Body of pancreas (tissue), 4 donors: ENCODE measurements at regions not wholly inside any gene's neighbourhood (a gene's known extent, or its start where the extent isn't known, plus 50 kb on each side); places are given as distances from the start of the nearest gene placed in this dataset.
"Not testable (repeated sequence)": the region's sequence is repeated elsewhere in the genome, so short reads cannot be mapped to it uniquely, and the experiment has no call there.

Experiments used
- ATAC-seq: fragments of 150-250 bp; one replicate; pipeline ENCODE4 v1.9.1; 2016
- DNase-seq, 4 donors: peaks; one replicate each; pipeline ENCODE4 v3.0.0-alpha.2; 2019
- H3K27ac ChIP-seq, 4 donors: fragments of 200-600 bp; sonication (generic); 1 replicate in 3 of 4; 2 replicates in 1 of 4; pipeline versions ENCODE4 v1.5.1 to v1.6.1; 2016 to 2019; ENCODE audit warnings: mild to moderate bottlenecking in 1 of 4, mixed read lengths in 1 of 4, moderate library complexity in 1 of 4
- H3K27me3 ChIP-seq, 2 donors: fragments of 200-600 bp; sonication (generic); one replicate each; pipeline ENCODE4 v1.6.0; 2016; ENCODE audit warnings: mild to moderate bottlenecking in 1 of 2
- H3K36me3 ChIP-seq, 2 donors: fragments of 200-600 bp; sonication (generic); replicated peaks in 1 of 2; 2 replicates each; pipeline ENCODE4 v1.5.1; 2016; ENCODE audit warnings: low read depth in 2 of 2; ENCODE audit not compliant: insufficient read depth in 1 of 2
- H3K4me1 ChIP-seq: fragments of 200-600 bp; sonication (generic); one replicate; pipeline ENCODE4 v1.6.0; 2016
- H3K4me3 ChIP-seq, 2 donors: fragments of 200-600 bp; sonication (generic); 1 replicate in 1 of 2; 2 replicates in 1 of 2; pipeline ENCODE4 v1.5.1; 2016 to 2019
- H3K9me3 ChIP-seq, 3 donors: fragments of 200-600 bp; sonication (generic); 1 replicate in 2 of 3; 2 replicates in 1 of 3; pipeline ENCODE4 v1.5.1; 2016
- POLR2A ChIP-seq, 3 donors: fragments of 450-650 bp; IDR thresholded peaks; one replicate each; pipeline ENCODE4 v1.6.1; 2016; ENCODE audit warnings: antibody characterized with exemption in 3 of 3, mild to moderate bottlenecking in 2 of 3
- whole genome bisulfite sequencing, 2 donors: methylation state at CpG; one replicate each; pipeline ENCODE4 v1.1.5; 2017; 5-methylcytosine and 5-hydroxymethylcytosine counted together
- intact Hi-C: fragments of 100-400 bp; cut with DNase I; formaldehyde crosslinking; loops from one replicate; pipeline ENCODE4 v1.15.1; 2023
- TF ChIP-seq, protein P1 (sequence below), 7 experiments: fragments of 450-650 bp in 4 of 7; fragments of 200-600 bp in 3 of 7; sonication (generic) in 3 of 7; IDR thresholded peaks; one replicate each; pipeline ENCODE4 v1.5.1; 2016 to 2019; ENCODE audit warnings: antibody characterized with exemption in 7 of 7

GRCh38 chr4:11814758-11815157 is 386.1 kb upstream of the HS3ST1 start:
- 36 to 54% methylated on average over 2 of the region's 2 CpGs for WGBS, 2 donors

DNA sequence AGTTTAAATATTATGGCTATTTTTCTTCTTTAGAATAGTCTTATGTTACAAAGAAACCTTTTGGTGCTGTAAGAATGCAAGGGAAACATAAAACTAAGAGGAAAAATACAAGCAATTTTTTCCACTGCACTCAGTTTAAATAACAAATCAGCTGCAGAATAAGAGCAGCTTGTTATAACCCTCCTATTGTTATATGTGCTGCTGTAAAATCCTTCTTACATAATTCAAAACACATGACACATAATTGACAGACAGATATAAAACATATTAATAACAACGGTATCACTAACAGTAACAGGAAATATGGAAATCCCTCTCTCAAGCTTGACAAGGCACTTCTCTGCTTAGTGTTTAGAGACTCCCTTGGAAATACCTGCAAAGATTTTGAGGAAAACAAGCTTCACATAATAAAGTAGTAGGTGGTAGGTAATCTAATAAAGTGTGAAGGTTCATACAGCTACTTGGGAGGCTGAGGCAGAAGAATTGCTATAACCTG is 385.3 kb upstream of the HS3ST1 start:
- WGBS, 2 donors = 13 to 21% methylated on average over 1 of the region's 1 CpG
- H3K36me3 ChIP-seq = no peaks in the 10 kb centered on the region
- TF ChIP-seq, protein P1, sequence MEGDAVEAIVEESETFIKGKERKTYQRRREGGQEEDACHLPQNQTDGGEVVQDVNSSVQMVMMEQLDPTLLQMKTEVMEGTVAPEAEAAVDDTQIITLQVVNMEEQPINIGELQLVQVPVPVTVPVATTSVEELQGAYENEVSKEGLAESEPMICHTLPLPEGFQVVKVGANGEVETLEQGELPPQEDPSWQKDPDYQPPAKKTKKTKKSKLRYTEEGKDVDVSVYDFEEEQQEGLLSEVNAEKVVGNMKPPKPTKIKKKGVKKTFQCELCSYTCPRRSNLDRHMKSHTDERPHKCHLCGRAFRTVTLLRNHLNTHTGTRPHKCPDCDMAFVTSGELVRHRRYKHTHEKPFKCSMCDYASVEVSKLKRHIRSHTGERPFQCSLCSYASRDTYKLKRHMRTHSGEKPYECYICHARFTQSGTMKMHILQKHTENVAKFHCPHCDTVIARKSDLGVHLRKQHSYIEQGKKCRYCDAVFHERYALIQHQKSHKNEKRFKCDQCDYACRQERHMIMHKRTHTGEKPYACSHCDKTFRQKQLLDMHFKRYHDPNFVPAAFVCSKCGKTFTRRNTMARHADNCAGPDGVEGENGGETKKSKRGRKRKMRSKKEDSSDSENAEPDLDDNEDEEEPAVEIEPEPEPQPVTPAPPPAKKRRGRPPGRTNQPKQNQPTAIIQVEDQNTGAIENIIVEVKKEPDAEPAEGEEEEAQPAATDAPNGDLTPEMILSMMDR (IDR thresholded peaks at IDR 0.05) = no peak
- TF ChIP-seq POLR2A (IDR thresholded peaks at IDR 0.05) = no peak
- H3K9me3 ChIP-seq = no peaks in the 10 kb centered on the region
- no peaks in the 10 kb centered on the region for H3K27me3 ChIP-seq
- no peak for DNase-seq
- no peaks in the 10 kb centered on the region for H3K4me1 ChIP-seq
- H3K4me3 ChIP-seq = no peak overlapping the region
- intact Hi-C loops = no loop called here
- ATAC-seq = no peak
- H3K27ac ChIP-seq = no peak overlapping the region

More at GRCh38 chr4:11814758-11815157, 386.1 kb upstream of the HS3ST1 start:
- Histone ChIP-seq H3K4me1 (no peaks in the 10 kb centered on the region), H3K27ac (no peak overlapping the region), H3K27me3 (no peaks in the 10 kb centered on the region), H3K4me3 (no peak overlapping the region), H3K36me3 (no peaks in the 10 kb centered on the region), H3K9me3 (no peaks in the 10 kb centered on the region)
- intact Hi-C loops = no loop called here
- no peak for TF ChIP-seq POLR2A (IDR thresholded peaks at IDR 0.05)
- TF ChIP-seq, protein P1 (IDR thresholded peaks at IDR 0.05) = no peak
- DNase-seq (no peak), ATAC-seq (no peak)

DNA sequence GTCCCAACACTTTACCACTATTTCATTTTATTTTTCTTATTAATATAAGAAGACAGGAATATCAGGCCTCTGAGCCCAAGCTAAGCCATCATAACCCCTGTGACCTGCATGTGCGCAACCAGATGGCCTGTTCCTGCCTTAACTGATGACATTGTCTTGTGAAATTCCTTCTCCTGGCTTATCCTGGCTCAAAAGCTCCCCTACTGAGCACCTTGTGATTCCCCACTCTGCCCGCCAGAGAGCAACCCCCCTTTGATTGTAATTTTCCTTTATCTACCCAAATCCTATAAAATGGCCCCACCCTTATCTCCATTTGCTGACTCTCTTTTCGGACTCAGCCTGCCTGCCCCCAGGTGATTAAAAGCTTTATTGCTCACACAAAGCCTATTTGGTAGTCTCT is 382.8 kb upstream of the HS3ST1 start:
- H3K9me3 ChIP-seq, H3K27ac ChIP-seq, H3K36me3 ChIP-seq, H3K4me1 ChIP-seq, DNase-seq, H3K4me3 ChIP-seq, H3K27me3 ChIP-seq, intact Hi-C loops, ATAC-seq: not testable (repeated sequence)
- WGBS, 2 donors = 80 to 93% methylated on average over 3 of the region's 3 CpGs

- Histone ChIP-seq H3K27me3 (no peaks in the 10 kb centered on the region), H3K4me3 (no peak overlapping the region), H3K4me1 (no peaks in the 10 kb centered on the region), H3K27ac (no peak overlapping the region), H3K36me3 (no peaks in the 10 kb centered on the region), H3K9me3 (no peaks in the 10 kb centered on the region)
- WGBS, 2 donors = 12 to 26% methylated on average over 1 of the region's 1 CpG
- ATAC-seq = peak; percentile 58
- no peak for TF ChIP-seq POLR2A (IDR thresholded peaks at IDR 0.05)
- TF ChIP-seq, protein P1 (IDR thresholded peaks at IDR 0.05) = peak in 6 of 7 experiments; percentile 11 to 48 (median 35)
- DNase-seq = no peak
- intact Hi-C loops = no loop called here
These were observed 377.1 kb upstream of the HS3ST1 start for GRCh38 chr4:11805842-11806241.

DNA sequence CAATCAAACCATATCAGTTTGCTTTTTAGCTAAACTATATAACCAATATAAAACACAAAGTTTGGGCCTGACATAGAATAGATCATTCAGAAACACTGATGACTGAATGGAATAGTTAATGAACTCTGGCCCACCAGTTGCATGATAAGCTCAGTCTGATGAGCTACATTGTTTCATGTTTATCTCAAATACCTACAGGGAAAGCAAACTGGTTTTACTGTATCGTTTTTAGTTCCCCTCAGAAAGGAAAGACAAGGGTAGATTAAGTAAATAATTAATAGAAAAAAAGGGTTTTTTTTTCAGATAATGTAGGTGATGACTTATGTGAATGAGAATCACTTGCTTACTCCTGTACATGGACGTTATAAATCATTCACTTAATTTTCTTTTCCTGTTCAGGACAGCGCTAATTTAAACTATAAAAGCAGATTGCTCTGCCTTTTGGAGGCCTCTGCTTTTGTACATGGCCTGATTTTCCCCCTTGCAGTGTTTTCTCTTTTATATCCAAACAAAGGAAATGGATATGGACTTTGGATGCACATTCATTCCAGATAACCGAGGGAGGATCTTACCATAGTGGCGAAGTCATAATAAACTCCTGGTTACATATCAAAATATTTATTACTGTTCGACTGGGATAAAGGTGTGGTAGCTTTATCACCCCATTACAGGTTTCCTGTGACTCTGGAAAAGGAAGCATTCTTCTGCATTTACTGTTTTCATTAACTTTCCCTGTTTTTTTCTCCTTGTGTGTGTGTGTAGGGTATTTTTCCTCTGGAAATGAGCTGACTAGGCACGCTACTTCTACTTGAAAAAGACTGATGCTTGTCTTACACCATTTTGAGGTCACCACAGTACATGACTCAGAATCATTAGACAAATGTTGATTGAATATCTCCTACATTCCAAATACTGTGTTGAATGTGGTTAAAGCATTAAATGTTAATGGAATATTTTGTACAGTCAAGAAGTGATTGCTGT is 373.1 kb upstream of the HS3ST1 start:
- Histone ChIP-seq H3K4me3 (no peak overlapping the region), H3K27me3 (no peaks in the 10 kb centered on the region), H3K4me1 (no peaks in the 10 kb centered on the region), H3K36me3 (no peaks in the 10 kb centered on the region), H3K9me3 (no peaks in the 10 kb centered on the region), H3K27ac (no peak overlapping the region)
- no peak for DNase-seq
- 29 to 40% methylated on average over 7 of the region's 7 CpGs for WGBS, 2 donors
- TF ChIP-seq, protein P1 (IDR thresholded peaks at IDR 0.05) = no peak
- TF ChIP-seq POLR2A (IDR thresholded peaks at IDR 0.05) = no peak
- intact Hi-C loops = no loop called here
- no peak for ATAC-seq
